Thyroid gland (tissue), 4 donors: ENCODE measurements at regions not wholly inside any gene's neighbourhood (a gene's known extent, or its start where the extent isn't known, plus 50 kb on each side); places are given as distances from the start of the nearest gene placed in this dataset.

ENCODE experiments used
- CTCF ChIP-seq, 6 experiments: fragments of 200-600 bp in 3 of 6; fragments of 450-650 bp in 3 of 6; sonication (generic) in 3 of 6; IDR thresholded peaks; one replicate each; pipeline ENCODE4 v1.5.1; 2016 to 2019; ENCODE audit warnings: antibody characterized with exemption in 6 of 6, mild to moderate bottlenecking in 2 of 6, inconsistent platforms in 1 of 6, moderate library complexity in 1 of 6
- POLR2A ChIP-seq, 2 donors: fragments of 450-650 bp; IDR thresholded peaks; one replicate each; pipeline ENCODE4 v1.6.1; 2017; ENCODE audit warnings: antibody characterized with exemption in 2 of 2, mild to moderate bottlenecking in 2 of 2, moderate library complexity in 1 of 2

GRCh38 chr5:12848709-12849108 lies 944.5 kb upstream of the CTNND2 start:
- TF ChIP-seq CTCF (IDR thresholded peaks at IDR 0.05) (no peak), POLR2A (IDR thresholded peaks at IDR 0.05) (no peak)
